GM12864 (cell line): ENCODE measurements at regions not wholly inside any gene's neighbourhood (a gene's known extent, or its start where the extent isn't known, plus 50 kb on each side); places are given as distances from the start of the nearest gene placed in this dataset.

Source experiments
- DNase-seq: peaks from one replicate; pipeline ENCODE4 v3.0.0-alpha.2; 2011; ENCODE audit warnings: low read depth
- H3K4me3 ChIP-seq: 2 replicates; pipeline ENCODE4 v1.5.1; 2011; ENCODE audit warnings: mild to moderate bottlenecking, low read depth, low read length, control low read depth
- CTCF ChIP-seq: IDR thresholded peaks from 2 replicates; pipeline ENCODE4 v1.5.1; 2011; ENCODE audit warnings: low read depth, mild to moderate bottlenecking, moderate library complexity, low read length, control low read depth, inconsistent platforms; ENCODE audit errors: missing control alignments

- no peak for TF ChIP-seq CTCF
- H3K4me3 ChIP-seq, result no peak overlapping the region
- no peak for DNase-seq
These were observed 192.0 kb upstream of the HES1 start for GRCh38 chr3:193943851-193944517.

- TF ChIP-seq CTCF, result no peak
- DNase-seq, result no peak
- no peak overlapping the region for H3K4me3 ChIP-seq
These were observed 191.4 kb upstream of the HES1 start for GRCh38 chr3:193944518-193944884.

GRCh38 chr3:193945143-193945542 is 190.8 kb upstream of the HES1 start:
- no peak for DNase-seq
- no peak for TF ChIP-seq CTCF

GRCh38 chr3:193946945-193947344 is 189.0 kb upstream of the HES1 start:
- no peak for TF ChIP-seq CTCF
- DNase-seq, result no peak
- no peak overlapping the region for H3K4me3 ChIP-seq

More at GRCh38 chr3:193945143-193945542, 190.8 kb upstream of the HES1 start:
- H3K4me3 ChIP-seq, result no peak overlapping the region

- no peak overlapping the region for H3K4me3 ChIP-seq
- TF ChIP-seq CTCF, result no peak
- no peak for DNase-seq
These were observed 188.4 kb upstream of the HES1 start for GRCh38 chr3:193947596-193947995.

- no peak overlapping the region for H3K4me3 ChIP-seq
- no peak for DNase-seq
- TF ChIP-seq CTCF, result no peak
These were observed 187.5 kb upstream of the HES1 start for GRCh38 chr3:193948459-193948858.

- H3K4me3 ChIP-seq, result no peak overlapping the region
- no peak for TF ChIP-seq CTCF
- no peak for DNase-seq
These were observed 184.1 kb upstream of the HES1 start for GRCh38 chr3:193951859-193952258.
